Gastrocnemius medialis (tissue), 4 donors: ENCODE measurements at regions not wholly inside any gene's neighbourhood (a gene's known extent, or its start where the extent isn't known, plus 50 kb on each side); places are given as distances from the start of the nearest gene placed in this dataset.

Source experiments
- ATAC-seq, 2 donors: fragments of 150-250 bp; one replicate each; pipeline ENCODE4 v1.9.1; 2016
- DNase-seq, 2 donors: peaks; one replicate each; pipeline ENCODE4 v3.0.0-alpha.2; 2019
- H3K27ac ChIP-seq, 4 donors: fragments of 200-600 bp; sonication (generic); 1 replicate in 1 of 4; 2 replicates in 3 of 4; pipeline ENCODE4 v1.5.1; 2016 to 2018; ENCODE audit warnings: mild to moderate bottlenecking in 2 of 4, moderate library complexity in 1 of 4
- H3K27me3 ChIP-seq, 3 donors: fragments of 200-600 bp; sonication (generic) in 2 of 3; 1 replicate in 1 of 3; 2 replicates in 2 of 3; pipeline versions ENCODE4 v1.5.1 to v1.6.0; 2016 to 2019; ENCODE audit warnings: mild to moderate bottlenecking in 1 of 3, moderate library complexity in 1 of 3
- H3K36me3 ChIP-seq, 2 donors: fragments of 200-600 bp; sonication (generic) in 1 of 2; one replicate each; pipeline ENCODE4 v1.5.1; 2017 to 2018
- H3K4me1 ChIP-seq, 2 donors: fragments of 200-600 bp; sonication (generic) in 1 of 2; one replicate each; pipeline ENCODE4 v1.5.1; 2016 to 2017; ENCODE audit warnings: mild to moderate bottlenecking in 2 of 2
- H3K4me3 ChIP-seq, 4 donors: fragments of 200-600 bp; sonication (generic) in 3 of 4; 1 replicate in 1 of 4; 2 replicates in 3 of 4; pipeline ENCODE4 v1.5.1; 2016 to 2019; ENCODE audit warnings: mild to moderate bottlenecking in 2 of 4
- H3K9me3 ChIP-seq, 3 donors: fragments of 200-600 bp; sonication (generic) in 2 of 3; 1 replicate in 1 of 3; 2 replicates in 2 of 3; pipeline ENCODE4 v1.5.1; 2016 to 2019
- POLR2A ChIP-seq, 2 donors: fragments of 450-650 bp; IDR thresholded peaks; one replicate each; pipeline ENCODE4 v1.6.1; 2017; ENCODE audit warnings: antibody characterized with exemption in 2 of 2, mild to moderate bottlenecking in 2 of 2, moderate library complexity in 2 of 2
- in situ Hi-C, 4 donors: fragments of 200-750 bp; cut with MboI; loops; one replicate each; pipeline versions ENCODE4 v1.15.0 to v1.8.0; 2017; ENCODE audit warnings: low sequenced_read_pairs in 4 of 4
- intact Hi-C: fragments of 100-400 bp; cut with DNase I; formaldehyde crosslinking; loops from one replicate; pipeline ENCODE4 v1.15.1; 2023; ENCODE audit warnings: low total_unique reads
- TF ChIP-seq, protein P1 (sequence below), 5 experiments: fragments of 450-650 bp in 3 of 5; fragments of 200-600 bp in 2 of 5; sonication (generic) in 2 of 5; IDR thresholded peaks in 4 of 5; conservative IDR thresholded peaks in 1 of 5; 1 replicate in 4 of 5; 2 replicates in 1 of 5; pipeline ENCODE4 v1.5.1; 2016 to 2019; ENCODE audit warnings: antibody characterized with exemption in 5 of 5, mild to moderate bottlenecking in 3 of 5, moderate library complexity in 3 of 5

DNA sequence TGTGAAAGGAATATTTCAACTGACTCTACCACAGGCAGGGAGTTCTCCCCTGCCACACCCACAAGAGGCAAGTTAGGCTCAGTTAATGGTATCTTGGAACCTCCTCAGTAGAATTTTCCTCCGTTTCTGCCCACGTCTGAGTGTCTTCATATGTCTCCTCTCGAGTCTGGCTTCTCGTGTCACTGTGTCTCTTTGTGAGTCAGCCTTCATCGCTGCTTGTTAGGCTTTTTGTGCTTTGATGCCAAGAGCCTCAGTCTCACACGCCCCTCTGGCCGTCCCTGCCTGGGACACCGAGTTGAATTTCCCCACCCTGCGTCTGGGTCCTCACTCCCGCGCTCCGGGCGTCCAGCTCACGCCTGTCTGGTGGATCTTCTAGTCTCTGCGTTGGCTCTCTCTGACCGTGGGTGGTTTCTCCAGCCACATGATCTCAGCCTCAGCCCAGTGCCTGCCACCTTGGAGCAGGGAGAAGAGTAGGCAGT lies 125.7 kb upstream of the GADD45A start:
- no peaks in the 10 kb centered on the region for H3K9me3 ChIP-seq
- TF ChIP-seq POLR2A (IDR thresholded peaks at IDR 0.05), result peak; percentile 13 to 53
- TF ChIP-seq, protein P1, sequence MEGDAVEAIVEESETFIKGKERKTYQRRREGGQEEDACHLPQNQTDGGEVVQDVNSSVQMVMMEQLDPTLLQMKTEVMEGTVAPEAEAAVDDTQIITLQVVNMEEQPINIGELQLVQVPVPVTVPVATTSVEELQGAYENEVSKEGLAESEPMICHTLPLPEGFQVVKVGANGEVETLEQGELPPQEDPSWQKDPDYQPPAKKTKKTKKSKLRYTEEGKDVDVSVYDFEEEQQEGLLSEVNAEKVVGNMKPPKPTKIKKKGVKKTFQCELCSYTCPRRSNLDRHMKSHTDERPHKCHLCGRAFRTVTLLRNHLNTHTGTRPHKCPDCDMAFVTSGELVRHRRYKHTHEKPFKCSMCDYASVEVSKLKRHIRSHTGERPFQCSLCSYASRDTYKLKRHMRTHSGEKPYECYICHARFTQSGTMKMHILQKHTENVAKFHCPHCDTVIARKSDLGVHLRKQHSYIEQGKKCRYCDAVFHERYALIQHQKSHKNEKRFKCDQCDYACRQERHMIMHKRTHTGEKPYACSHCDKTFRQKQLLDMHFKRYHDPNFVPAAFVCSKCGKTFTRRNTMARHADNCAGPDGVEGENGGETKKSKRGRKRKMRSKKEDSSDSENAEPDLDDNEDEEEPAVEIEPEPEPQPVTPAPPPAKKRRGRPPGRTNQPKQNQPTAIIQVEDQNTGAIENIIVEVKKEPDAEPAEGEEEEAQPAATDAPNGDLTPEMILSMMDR (IDR thresholded peaks at IDR 0.05 in 4 of 5, conservative IDR thresholded peaks at IDR 0.05 in 1 of 5), result no peak
- H3K4me3 ChIP-seq, result peak overlapping the region in 3 of 4 donors; percentile 20 to 27 (median 21)
- DNase-seq (peak in 1 of 2 donors; percentile 69), ATAC-seq (peak; percentile 10 to 19)
- in situ Hi-C loops, result loop anchor here in 2 of 4 donors (25.0 kb wide), 1 partner anchor 128 kb away; the partner anchor contains the start of gene GADD45A (in 2 of the 2)
- intact Hi-C loops, result loop anchor here (2.0 kb wide), 1 partner anchor 24 kb away; no protein-coding TSS in a partner anchor
- H3K4me1 ChIP-seq, result peaks cover 27 to 47% of the 10 kb centered on the region in 2 donors
- no peaks in the 10 kb centered on the region for H3K27me3 ChIP-seq
- H3K27ac ChIP-seq, result peak overlapping the region; percentile 39 to 89 (median 63)
- no peaks in the 10 kb centered on the region for H3K36me3 ChIP-seq

DNA sequence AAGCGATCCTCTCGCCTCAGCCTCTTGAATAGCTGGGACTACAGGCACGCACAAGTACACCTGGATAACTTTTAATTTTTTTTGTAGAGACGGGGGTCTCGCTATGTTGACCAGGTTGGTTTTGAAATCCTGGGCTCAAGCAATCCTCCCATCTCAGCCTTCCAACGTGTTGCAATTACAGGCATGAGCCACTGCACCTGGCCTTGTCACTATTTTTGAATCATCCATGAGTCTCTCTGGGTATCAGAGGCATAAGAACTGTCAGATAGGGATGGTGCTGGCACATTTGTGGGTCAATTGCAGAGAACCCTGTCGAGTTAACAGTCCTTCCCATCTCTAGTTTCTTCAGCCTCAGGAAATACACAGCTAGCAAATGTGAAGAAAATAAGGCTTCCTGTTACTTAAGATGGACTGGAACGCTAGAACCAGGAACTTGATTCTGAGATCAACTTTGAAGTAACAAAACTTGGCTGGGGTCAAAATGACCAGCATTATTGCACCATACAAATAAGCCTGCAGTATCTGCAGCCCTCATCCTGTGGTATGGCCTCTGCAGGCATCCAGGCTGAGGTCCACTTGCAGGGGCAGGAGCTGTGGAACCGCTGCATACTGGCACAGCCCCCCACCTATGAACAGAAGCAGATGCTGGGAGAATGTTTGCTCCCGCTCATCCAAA lies 124.3 kb upstream of the GADD45A start:
- in situ Hi-C loops, result loop anchor here (5.0 to 25.0 kb wide), 3 partner anchors 124 to 127 kb away; partner anchors contain the start of gene GADD45A (in 4 of the 4)
- Histone ChIP-seq H3K4me3 (no peak overlapping the region), H3K4me1 (peaks cover 27 to 45% of the 10 kb centered on the region in 2 donors), H3K27me3 (no peaks in the 10 kb centered on the region), H3K9me3 (no peaks in the 10 kb centered on the region), H3K27ac (peak overlapping the region; percentile 88 to 94 (median 90)), H3K36me3 (no peaks in the 10 kb centered on the region)
- peak; percentile 45 to 74 for DNase-seq
- ATAC-seq, result peak; percentile 54 to 59
- TF ChIP-seq, protein P1 (IDR thresholded peaks at IDR 0.05 in 4 of 5, conservative IDR thresholded peaks at IDR 0.05 in 1 of 5), result no peak
- peak in 1 of 2 donors; percentile 44 for TF ChIP-seq POLR2A (IDR thresholded peaks at IDR 0.05)
- intact Hi-C loops, result loop anchor here (1.0 kb wide), 4 partner anchors 12 to 200 kb away; no protein-coding TSS in a partner anchor

DNA sequence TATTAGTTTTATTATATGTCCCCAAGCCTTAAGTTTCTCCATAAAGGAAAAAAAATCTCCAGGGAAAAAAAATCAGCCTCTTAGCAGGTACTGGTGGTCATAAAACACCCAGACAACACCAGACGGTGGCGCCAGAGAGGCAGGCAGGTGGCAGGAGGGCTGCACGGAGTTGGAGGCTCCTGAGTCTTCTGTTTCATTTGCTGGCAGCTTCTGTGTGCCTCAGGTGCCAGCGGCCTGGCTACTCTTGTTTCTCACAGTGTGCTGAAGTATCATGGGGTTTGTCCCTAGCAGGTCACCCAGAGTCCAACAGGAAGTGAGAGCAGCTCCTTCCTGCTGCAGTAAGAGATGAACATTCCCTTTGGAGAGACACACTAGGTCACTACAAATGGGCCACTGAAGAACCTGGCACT lies 123.3 kb upstream of the GADD45A start:
- in situ Hi-C loops, result loop anchor here (5.0 to 25.0 kb wide), 3 partner anchors 123 to 126 kb away; partner anchors contain the start of gene GADD45A (in 4 of the 4)
- intact Hi-C loops, result loop anchor here (1.0 kb wide), 3 partner anchors 91 to 199 kb away; no protein-coding TSS in a partner anchor
- Histone ChIP-seq H3K36me3 (no peaks in the 10 kb centered on the region), H3K27me3 (no peaks in the 10 kb centered on the region), H3K4me3 (peak overlapping the region in 2 of 4 donors; percentile 0 to 19), H3K9me3 (no peaks in the 10 kb centered on the region), H3K27ac (peak overlapping the region; percentile 88 to 94 (median 90)), H3K4me1 (peaks cover 27 to 48% of the 10 kb centered on the region in 2 donors)
- ATAC-seq (peak; percentile 90 to 91), DNase-seq (peak; percentile 94 to 99)
- TF ChIP-seq POLR2A (IDR thresholded peaks at IDR 0.05), result peak in 1 of 2 donors; percentile 38
- TF ChIP-seq, protein P1 (IDR thresholded peaks at IDR 0.05 in 4 of 5, conservative IDR thresholded peaks at IDR 0.05 in 1 of 5), result peak; percentile 90 to 95 (median 95)

DNA sequence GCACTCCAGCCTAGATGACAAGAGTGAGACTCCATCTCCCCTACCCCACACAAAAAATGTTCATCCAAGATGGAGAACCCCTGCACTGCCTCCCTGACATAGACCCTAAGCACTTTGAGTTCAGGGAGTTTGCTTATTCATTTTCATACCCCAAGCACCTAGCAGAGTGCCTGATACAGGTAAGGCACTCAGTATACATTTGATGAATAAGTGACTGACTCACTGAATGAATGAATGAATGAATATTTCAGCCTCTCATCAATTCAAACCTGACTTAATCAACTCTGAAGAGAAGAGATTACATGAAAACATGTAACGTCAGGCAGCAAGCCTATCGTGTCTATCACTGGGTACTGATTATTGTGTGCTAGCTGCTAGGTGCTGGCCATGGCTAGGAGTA lies 121.3 kb upstream of the GADD45A start:
- intact Hi-C loops, result no loop called here
- in situ Hi-C loops, result loop anchor here (5.0 to 25.0 kb wide), 3 partner anchors 121 to 124 kb away; partner anchors contain the start of gene GADD45A (in 4 of the 4)

More for the DNA sequence above, 121.3 kb upstream of the GADD45A start:
- peak overlapping the region in 3 of 4 donors; percentile 37 to 60 (median 60) for H3K27ac ChIP-seq
- H3K4me3 ChIP-seq, result no peak overlapping the region
- no peaks in the 10 kb centered on the region for H3K9me3 ChIP-seq
- ATAC-seq (no peak), DNase-seq (no peak)
- H3K36me3 ChIP-seq, result no peaks in the 10 kb centered on the region
- peaks cover 27 to 49% of the 10 kb centered on the region in 2 donors for H3K4me1 ChIP-seq
- TF ChIP-seq POLR2A (IDR thresholded peaks at IDR 0.05), result no peak
- TF ChIP-seq, protein P1 (IDR thresholded peaks at IDR 0.05 in 4 of 5, conservative IDR thresholded peaks at IDR 0.05 in 1 of 5), result no peak
- no peaks in the 10 kb centered on the region for H3K27me3 ChIP-seq
